Breast epithelium (tissue), 3 donors: ENCODE measurements at regions not wholly inside any gene's neighbourhood (a gene's known extent, or its start where the extent isn't known, plus 50 kb on each side); places are given as distances from the start of the nearest gene placed in this dataset.

ENCODE experiments used
- POLR2A ChIP-seq: fragments of 450-650 bp; IDR thresholded peaks from one replicate; pipeline ENCODE4 v1.6.1; 2016; ENCODE audit warnings: antibody characterized with exemption, mild to moderate bottlenecking, moderate library complexity
- POLR2AphosphoS5 ChIP-seq, 3 donors: sonication (generic); formaldehyde crosslinking; IDR thresholded peaks; one replicate each; pipeline ENCODE4 v1.6.1; 2017; ENCODE audit warnings: antibody characterized with exemption in 3 of 3
- TF ChIP-seq, protein P1 (sequence below), 3 donors: fragments of 450-650 bp; IDR thresholded peaks; one replicate each; pipeline ENCODE4 v1.5.1; 2016 to 2017; ENCODE audit warnings: antibody characterized with exemption in 3 of 3, mild to moderate bottlenecking in 3 of 3, moderate library complexity in 3 of 3

DNA sequence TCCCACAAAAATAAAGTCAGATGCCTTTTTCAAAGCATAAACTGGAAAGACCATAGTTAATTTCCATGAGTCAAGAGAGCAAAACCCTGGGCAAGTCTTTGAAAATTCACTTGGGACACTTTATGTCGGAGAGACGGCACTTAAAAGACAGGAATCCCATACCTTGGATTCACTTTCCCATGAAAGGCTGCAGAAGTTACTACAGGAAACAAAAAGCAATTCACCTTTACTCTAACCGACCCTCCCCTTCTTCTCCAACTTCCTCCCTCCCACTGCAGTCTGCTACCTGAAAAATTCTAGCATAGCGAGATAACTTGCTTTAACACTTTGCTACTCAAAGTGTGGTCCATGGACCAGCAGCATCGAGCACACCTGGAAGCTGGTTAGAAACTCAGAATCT, 539.1 kb upstream of the JAG1 start:
- TF ChIP-seq, protein P1, sequence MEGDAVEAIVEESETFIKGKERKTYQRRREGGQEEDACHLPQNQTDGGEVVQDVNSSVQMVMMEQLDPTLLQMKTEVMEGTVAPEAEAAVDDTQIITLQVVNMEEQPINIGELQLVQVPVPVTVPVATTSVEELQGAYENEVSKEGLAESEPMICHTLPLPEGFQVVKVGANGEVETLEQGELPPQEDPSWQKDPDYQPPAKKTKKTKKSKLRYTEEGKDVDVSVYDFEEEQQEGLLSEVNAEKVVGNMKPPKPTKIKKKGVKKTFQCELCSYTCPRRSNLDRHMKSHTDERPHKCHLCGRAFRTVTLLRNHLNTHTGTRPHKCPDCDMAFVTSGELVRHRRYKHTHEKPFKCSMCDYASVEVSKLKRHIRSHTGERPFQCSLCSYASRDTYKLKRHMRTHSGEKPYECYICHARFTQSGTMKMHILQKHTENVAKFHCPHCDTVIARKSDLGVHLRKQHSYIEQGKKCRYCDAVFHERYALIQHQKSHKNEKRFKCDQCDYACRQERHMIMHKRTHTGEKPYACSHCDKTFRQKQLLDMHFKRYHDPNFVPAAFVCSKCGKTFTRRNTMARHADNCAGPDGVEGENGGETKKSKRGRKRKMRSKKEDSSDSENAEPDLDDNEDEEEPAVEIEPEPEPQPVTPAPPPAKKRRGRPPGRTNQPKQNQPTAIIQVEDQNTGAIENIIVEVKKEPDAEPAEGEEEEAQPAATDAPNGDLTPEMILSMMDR (IDR thresholded peaks at IDR 0.05): no peak
- TF ChIP-seq POLR2AphosphoS5 (IDR thresholded peaks at IDR 0.05) (no peak), POLR2A (no peak)
